Endodermal cell (in vitro differentiated cells): ENCODE measurements at regions not wholly inside any gene's neighbourhood (a gene's known extent, or its start where the extent isn't known, plus 50 kb on each side); places are given as distances from the start of the nearest gene placed in this dataset.

ENCODE experiments used
- DNase-seq: peaks from one replicate; pipeline ENCODE4 v3.0.0-alpha.2; 2017
- H3K27ac ChIP-seq: 2 replicates; pipeline ENCODE4 v1.5.1; 2013; ENCODE audit warnings: mild to moderate bottlenecking, low read depth, low read length, moderate library complexity
- H3K27me3 ChIP-seq: 2 replicates; pipeline ENCODE4 v1.6.1; 2013; ENCODE audit warnings: mild to moderate bottlenecking, low read length, moderate library complexity; ENCODE audit not compliant: insufficient read depth, control insufficient read depth, poor library complexity, severe bottlenecking
- H3K36me3 ChIP-seq: 2 replicates; pipeline ENCODE4 v1.7.0; 2013; ENCODE audit warnings: mild to moderate bottlenecking, low read length, moderate library complexity; ENCODE audit not compliant: control insufficient read depth, insufficient read depth
- H3K4me1 ChIP-seq: one replicate; pipeline ENCODE4 v1.7.0; 2013; ENCODE audit warnings: low read length; ENCODE audit not compliant: control insufficient read depth, insufficient read depth
- H3K4me3 ChIP-seq: 2 replicates; pipeline ENCODE4 v1.5.1; 2013; ENCODE audit warnings: mild to moderate bottlenecking, low read length, moderate library complexity
- H3K9ac ChIP-seq: 2 replicates; pipeline ENCODE4 v1.6.1; 2013; ENCODE audit warnings: mild to moderate bottlenecking, low read length, moderate library complexity; ENCODE audit not compliant: poor library complexity, severe bottlenecking; ENCODE audit errors: extremely low read depth
- H3K9me3 ChIP-seq: 2 replicates; pipeline ENCODE4 v1.6.1; 2013; ENCODE audit warnings: mild to moderate bottlenecking, low read length, moderate library complexity; ENCODE audit not compliant: control insufficient read depth
- H3K27ac Mint-ChIP-seq: 2 replicates; pipeline ENCODE4 v1.8.0; 2020; ENCODE audit warnings: mixed read lengths
- H3K27me3 Mint-ChIP-seq: 2 replicates; pipeline ENCODE4 v1.8.0; 2021; ENCODE audit warnings: mild to moderate bottlenecking, mixed read lengths; ENCODE audit not compliant: insufficient read depth
- H3K36me3 Mint-ChIP-seq: 2 replicates; pipeline ENCODE4 v1.8.0; 2020; ENCODE audit warnings: low read depth, mixed read lengths
- H3K4me1 Mint-ChIP-seq: 2 replicates; pipeline ENCODE4 v1.8.0; 2020; ENCODE audit warnings: mixed read lengths
- H3K4me3 Mint-ChIP-seq: 2 replicates; pipeline ENCODE4 v1.8.0; 2020; ENCODE audit warnings: mild to moderate bottlenecking, moderate library complexity, mixed read lengths
- H3K9me3 Mint-ChIP-seq: 2 replicates; pipeline ENCODE4 v1.8.0; 2020; ENCODE audit warnings: mild to moderate bottlenecking, mixed read lengths
- CTCF ChIP-seq: fragments of 200-600 bp; sonication (generic); conservative IDR thresholded peaks from 2 replicates; pipeline ENCODE4 v1.5.0; 2021; ENCODE audit warnings: antibody characterized with exemption, mild to moderate bottlenecking
- WGBS, 2 experiments: methylation state at CpG; one replicate each; pipeline versions ENCODE4 v1.1.5 to v1.1.7; 2013; ENCODE audit warnings: missing lambda C conversion rate in 2 of 2, mixed read lengths in 1 of 2; ENCODE audit not compliant: insufficient coverage in 1 of 2, insufficient read length in 1 of 2; 5-methylcytosine and 5-hydroxymethylcytosine counted together

GRCh38 chr4:147368948-147369347 is 111.9 kb upstream of the EDNRA start:
- no peak overlapping the region for H3K9ac ChIP-seq
- no peak overlapping the region for H3K27ac ChIP-seq
- no peaks in the 10 kb centered on the region for H3K27me3 Mint-ChIP-seq
- no peaks in the 10 kb centered on the region for H3K4me1 Mint-ChIP-seq
- no peaks in the 10 kb centered on the region for H3K36me3 ChIP-seq
- no peaks in the 10 kb centered on the region for H3K27me3 ChIP-seq
- H3K36me3 Mint-ChIP-seq = no peaks in the 10 kb centered on the region
- no peak overlapping the region for H3K4me3 ChIP-seq
- H3K9me3 Mint-ChIP-seq = peaks cover 15% of the 10 kb centered on the region
- no peak overlapping the region for H3K27ac Mint-ChIP-seq
- H3K4me1 ChIP-seq = no peaks in the 10 kb centered on the region
- H3K4me3 Mint-ChIP-seq = no peak overlapping the region
- no peak for TF ChIP-seq CTCF
- no peak for DNase-seq
- peaks cover 13% of the 10 kb centered on the region for H3K9me3 ChIP-seq

- DNase-seq = no peak
- Histone ChIP-seq H3K4me3 (no peak overlapping the region), H3K9ac (no peak overlapping the region)
Measured at GRCh38 chr4:147370473-147370872, 110.4 kb upstream of the EDNRA start.

GRCh38 chr4:147370881-147371280 is 110.0 kb upstream of the EDNRA start:
- Mint-ChIP-seq H3K4me3 (no peak overlapping the region), H3K36me3 (no peaks in the 10 kb centered on the region)
- no peak overlapping the region for H3K27ac ChIP-seq

More at GRCh38 chr4:147370473-147370872, 110.4 kb upstream of the EDNRA start:
- 91% methylated on average over 2 of the region's 2 CpGs; no CpG with 5 or more reads in 1 of the 2 experiments for WGBS, 2 experiments
- no peak for TF ChIP-seq CTCF
- Mint-ChIP-seq H3K4me1 (no peaks in the 10 kb centered on the region), H3K27me3 (no peaks in the 10 kb centered on the region), H3K36me3 (no peaks in the 10 kb centered on the region), H3K9me3 (peaks cover 22% of the 10 kb centered on the region), H3K27ac (no peak overlapping the region), H3K4me3 (no peak overlapping the region)
- Histone ChIP-seq H3K27me3 (no peaks in the 10 kb centered on the region), H3K27ac (no peak overlapping the region), H3K36me3 (no peaks in the 10 kb centered on the region), H3K4me1 (no peaks in the 10 kb centered on the region), H3K9me3 (peaks cover 15% of the 10 kb centered on the region)

More at GRCh38 chr4:147370881-147371280, 110.0 kb upstream of the EDNRA start:
- H3K36me3 ChIP-seq = no peaks in the 10 kb centered on the region
- H3K9ac ChIP-seq = no peak overlapping the region
- Mint-ChIP-seq H3K9me3 (peaks cover 26% of the 10 kb centered on the region), H3K27me3 (no peaks in the 10 kb centered on the region), H3K27ac (no peak overlapping the region), H3K4me1 (no peaks in the 10 kb centered on the region)
- peaks cover 15% of the 10 kb centered on the region for H3K9me3 ChIP-seq
- no peak overlapping the region for H3K4me3 ChIP-seq
- no peak for DNase-seq
- H3K27me3 ChIP-seq = no peaks in the 10 kb centered on the region
- WGBS, 2 experiments = 97% methylated on average over 2 of the region's 2 CpGs; no CpG with 5 or more reads in 1 of the 2 experiments
- TF ChIP-seq CTCF = no peak
- H3K4me1 ChIP-seq = no peaks in the 10 kb centered on the region
